Effector memory CD8-positive, alpha-beta T cell (primary cell): ENCODE measurements at regions not wholly inside any gene's neighbourhood (a gene's known extent, or its start where the extent isn't known, plus 50 kb on each side); places are given as distances from the start of the nearest gene placed in this dataset.

Experiments
- ATAC-seq: fragments of 150-1000 bp; cut with Tn5 transposase; replicated peaks from 2 replicates; pipeline ENCODE4 v1.10.0; 2021; ENCODE audit warnings: mild to moderate bottlenecking, moderate library complexity
- DNase-seq, 3 experiments: peaks; one replicate each; pipeline ENCODE4 v3.0.0; 2021
- H3K27ac Mint-ChIP-seq, 2 donors: one replicate each; pipeline ENCODE4 v1.8.0; 2022; ENCODE audit warnings: mild to moderate bottlenecking in 2 of 2, mixed read lengths in 2 of 2, moderate library complexity in 2 of 2
- H3K27me3 Mint-ChIP-seq, 2 donors: one replicate each; pipeline ENCODE4 v1.8.0; 2022; ENCODE audit warnings: mixed read lengths in 2 of 2
- H3K36me3 Mint-ChIP-seq: one replicate; pipeline ENCODE4 v1.8.0; 2022; ENCODE audit warnings: mild to moderate bottlenecking, moderate library complexity, mixed read lengths; ENCODE audit not compliant: insufficient read depth
- H3K4me1 Mint-ChIP-seq, 2 donors: one replicate each; pipeline ENCODE4 v1.8.0; 2022; ENCODE audit warnings: low read depth in 2 of 2, mixed read lengths in 2 of 2
- H3K4me3 Mint-ChIP-seq, 2 donors: one replicate each; pipeline ENCODE4 v1.8.0; 2022; ENCODE audit warnings: mild to moderate bottlenecking in 2 of 2, mixed read lengths in 2 of 2, moderate library complexity in 2 of 2
- H3K9me3 Mint-ChIP-seq, 2 donors: one replicate each; pipeline ENCODE4 v1.8.0; 2022; ENCODE audit warnings: mixed read lengths in 2 of 2

DNA sequence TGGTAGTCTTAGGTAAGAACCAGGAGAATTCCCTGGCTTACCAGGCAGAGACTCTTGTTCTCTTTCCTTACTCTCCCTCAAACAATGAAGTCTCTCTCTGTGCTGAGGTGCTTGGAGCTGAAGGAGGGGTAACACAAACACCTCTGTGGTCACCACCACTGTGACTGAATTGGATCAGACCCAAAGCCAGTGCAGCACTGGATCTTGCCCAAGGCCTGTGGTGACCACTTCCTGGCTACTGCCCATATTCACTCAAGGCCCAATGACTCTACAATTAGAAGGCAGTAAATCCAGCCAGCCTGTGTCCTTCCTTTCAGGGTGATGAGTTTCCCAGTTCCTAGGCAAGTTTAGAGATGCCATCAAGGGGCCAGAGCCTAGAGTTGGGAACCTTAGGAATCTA is 706.8 kb downstream of the SLC4A3 start:
- Mint-ChIP-seq H3K36me3 (no peaks in the 10 kb centered on the region), H3K4me3 (no peak overlapping the region), H3K27me3 (no peaks in the 10 kb centered on the region), H3K27ac (no peak overlapping the region), H3K4me1 (no peaks in the 10 kb centered on the region), H3K9me3 (peaks cover 1 to 15% of the 10 kb centered on the region in 2 donors)
- DNase-seq (no peak), ATAC-seq (no peak)

DNA sequence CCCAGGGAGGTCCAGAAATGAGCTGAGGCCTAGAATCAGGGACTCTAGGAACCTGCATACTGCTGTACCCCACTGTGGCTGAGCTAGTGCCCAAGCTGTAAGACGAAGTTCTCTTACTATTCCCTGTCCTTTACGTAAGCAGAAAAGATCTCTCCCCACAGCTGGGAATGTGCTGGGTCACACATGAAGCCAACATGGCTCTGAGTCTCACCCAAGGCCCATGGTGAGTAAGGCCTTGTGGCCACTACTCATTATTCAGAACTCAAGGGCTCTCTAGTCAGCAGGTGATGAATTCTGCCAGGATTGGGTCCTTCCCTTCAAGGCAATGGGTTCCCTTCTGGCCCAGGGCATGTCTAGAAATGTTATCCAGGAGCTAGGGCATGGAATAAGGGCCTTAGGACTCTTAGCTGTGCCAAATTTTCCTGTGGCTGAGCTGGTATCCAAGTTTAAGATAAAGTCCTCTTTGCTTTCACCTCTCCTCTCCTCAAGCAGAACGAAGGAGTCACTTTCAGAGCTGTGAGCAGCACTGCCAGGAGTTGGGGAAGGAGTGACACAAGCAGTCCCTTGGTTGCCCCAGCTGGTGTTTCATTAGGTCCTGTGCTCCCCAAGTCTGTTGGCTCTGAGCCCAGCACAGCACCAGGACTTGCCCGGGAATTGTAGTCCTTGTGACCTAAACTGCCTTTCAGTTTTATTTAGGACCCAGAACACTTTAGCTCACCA is 707.6 kb downstream of the SLC4A3 start:
- no peaks in the 10 kb centered on the region for H3K4me1 Mint-ChIP-seq
- H3K27me3 Mint-ChIP-seq, result no peaks in the 10 kb centered on the region

GRCh38 chr2:220335591-220335915 is 708.1 kb downstream of the SLC4A3 start:
- DNase-seq, result no peak
- ATAC-seq, result no peak
- no peaks in the 10 kb centered on the region for H3K27me3 Mint-ChIP-seq
- no peaks in the 10 kb centered on the region for H3K4me1 Mint-ChIP-seq
- H3K27ac Mint-ChIP-seq, result no peak overlapping the region
- peaks cover 1 to 15% of the 10 kb centered on the region in 2 donors for H3K9me3 Mint-ChIP-seq
- H3K36me3 Mint-ChIP-seq, result no peaks in the 10 kb centered on the region
- no peak overlapping the region for H3K4me3 Mint-ChIP-seq

More for the DNA sequence above, 707.6 kb downstream of the SLC4A3 start:
- no peak for DNase-seq
- no peak for ATAC-seq
- Mint-ChIP-seq H3K9me3 (peaks cover 1 to 15% of the 10 kb centered on the region in 2 donors), H3K4me3 (no peak overlapping the region), H3K36me3 (no peaks in the 10 kb centered on the region), H3K27ac (no peak overlapping the region)

DNA sequence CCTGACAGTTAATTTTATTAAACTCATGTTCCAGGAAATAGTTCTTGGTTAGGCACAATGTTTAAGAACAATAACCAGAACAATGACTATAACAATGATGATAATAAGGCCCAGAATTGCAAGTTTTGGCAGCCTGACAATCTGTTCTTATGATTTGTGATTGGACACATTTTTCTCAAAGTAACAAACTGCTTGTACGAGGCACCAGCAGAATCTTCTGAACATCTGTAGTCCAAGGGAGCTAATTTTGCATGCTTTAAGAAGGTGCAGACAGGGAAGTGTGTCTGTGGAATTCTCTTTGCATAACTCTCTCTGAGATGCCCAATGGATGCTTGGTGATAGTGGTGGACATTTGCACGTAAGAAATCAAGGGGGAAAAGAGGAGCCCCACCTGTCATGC is 709.3 kb downstream of the SLC4A3 start:
- DNase-seq (no peak), ATAC-seq (no peak)
- no peaks in the 10 kb centered on the region for H3K4me1 Mint-ChIP-seq
- no peak overlapping the region for H3K27ac Mint-ChIP-seq
- peaks cover 3 to 15% of the 10 kb centered on the region in 2 donors for H3K9me3 Mint-ChIP-seq
- no peak overlapping the region for H3K4me3 Mint-ChIP-seq
- no peaks in the 10 kb centered on the region for H3K27me3 Mint-ChIP-seq
- no peaks in the 10 kb centered on the region for H3K36me3 Mint-ChIP-seq

GRCh38 chr2:220337611-220338440 is 710.4 kb downstream of the SLC4A3 start:
- Mint-ChIP-seq H3K36me3 (no peaks in the 10 kb centered on the region), H3K4me3 (no peak overlapping the region), H3K4me1 (no peaks in the 10 kb centered on the region), H3K9me3 (peaks cover 3 to 15% of the 10 kb centered on the region in 2 donors), H3K27ac (no peak overlapping the region), H3K27me3 (no peaks in the 10 kb centered on the region)
- ATAC-seq (no peak), DNase-seq (no peak)

DNA sequence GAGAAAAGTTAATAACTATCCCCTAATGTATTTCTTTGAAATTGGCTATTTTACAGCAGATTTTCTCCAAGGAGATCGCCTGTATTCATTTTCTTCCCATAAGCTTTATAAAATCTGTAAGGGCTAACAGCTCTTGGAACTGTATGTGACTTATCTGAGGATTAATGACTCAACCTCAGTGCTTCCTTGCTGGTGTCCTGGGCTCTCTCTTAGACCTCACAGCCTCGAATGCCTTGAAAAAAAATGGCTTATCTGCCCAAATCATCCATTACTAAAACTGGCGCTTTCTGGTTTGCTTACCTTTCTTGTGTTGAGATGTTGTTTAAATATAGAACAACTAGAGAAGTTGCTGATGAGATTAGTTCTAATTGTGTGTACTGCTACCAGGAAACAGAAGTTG is 713.6 kb downstream of the SLC4A3 start:
- Mint-ChIP-seq H3K9me3 (peaks cover 5 to 7% of the 10 kb centered on the region in 2 donors), H3K36me3 (no peaks in the 10 kb centered on the region), H3K4me3 (no peak overlapping the region), H3K27ac (no peak overlapping the region), H3K27me3 (no peaks in the 10 kb centered on the region), H3K4me1 (no peaks in the 10 kb centered on the region)
- no peak for ATAC-seq
- DNase-seq, result no peak

DNA sequence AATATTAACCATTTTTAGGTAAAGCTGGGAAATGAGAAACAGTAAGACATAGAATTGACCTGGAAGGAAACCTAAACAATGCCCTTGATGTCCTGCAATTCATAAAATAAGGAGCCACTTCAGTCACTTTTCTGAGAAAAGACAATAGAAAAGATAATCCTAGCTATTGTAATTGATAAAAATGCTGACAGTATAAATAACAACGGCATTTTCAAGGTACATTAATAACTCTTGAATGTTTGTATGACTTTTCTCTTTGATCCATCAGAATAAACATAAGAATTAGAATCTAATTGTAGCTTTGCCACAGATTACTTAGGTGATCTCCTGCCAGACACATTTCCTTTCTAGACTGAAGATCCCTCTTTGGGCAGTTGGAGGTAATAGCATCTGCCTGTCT is 719.5 kb downstream of the SLC4A3 start:
- Mint-ChIP-seq H3K27me3 (no peaks in the 10 kb centered on the region), H3K4me1 (no peaks in the 10 kb centered on the region), H3K36me3 (no peaks in the 10 kb centered on the region), H3K9me3 (peaks cover 0 to 2% of the 10 kb centered on the region in 2 donors), H3K4me3 (no peak overlapping the region), H3K27ac (no peak overlapping the region)
- no peak for DNase-seq
- ATAC-seq, result no peak

DNA sequence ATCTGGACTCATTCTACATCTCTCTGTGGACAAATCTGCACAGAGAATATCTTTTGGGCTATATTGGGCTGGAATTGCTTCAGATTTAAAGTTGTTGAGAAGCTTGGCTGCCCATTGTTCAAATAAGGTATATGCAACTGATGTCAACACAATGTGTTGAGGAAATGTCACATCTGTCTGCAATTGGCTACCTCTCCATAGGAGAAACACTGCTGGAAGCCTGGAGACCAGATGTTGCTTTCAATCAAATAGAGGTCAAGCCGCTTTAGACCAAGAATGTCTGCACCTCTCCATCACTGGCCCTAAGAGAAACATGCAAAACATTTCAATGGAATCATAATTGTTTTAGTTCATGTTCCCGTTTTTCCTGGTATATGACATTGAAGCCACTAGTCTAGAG is 720.2 kb downstream of the SLC4A3 start:
- Mint-ChIP-seq H3K27ac (no peak overlapping the region), H3K27me3 (no peaks in the 10 kb centered on the region), H3K4me1 (no peaks in the 10 kb centered on the region), H3K9me3 (peaks cover 0 to 2% of the 10 kb centered on the region in 2 donors), H3K36me3 (no peaks in the 10 kb centered on the region), H3K4me3 (no peak overlapping the region)
- DNase-seq, result no peak
- no peak for ATAC-seq

DNA sequence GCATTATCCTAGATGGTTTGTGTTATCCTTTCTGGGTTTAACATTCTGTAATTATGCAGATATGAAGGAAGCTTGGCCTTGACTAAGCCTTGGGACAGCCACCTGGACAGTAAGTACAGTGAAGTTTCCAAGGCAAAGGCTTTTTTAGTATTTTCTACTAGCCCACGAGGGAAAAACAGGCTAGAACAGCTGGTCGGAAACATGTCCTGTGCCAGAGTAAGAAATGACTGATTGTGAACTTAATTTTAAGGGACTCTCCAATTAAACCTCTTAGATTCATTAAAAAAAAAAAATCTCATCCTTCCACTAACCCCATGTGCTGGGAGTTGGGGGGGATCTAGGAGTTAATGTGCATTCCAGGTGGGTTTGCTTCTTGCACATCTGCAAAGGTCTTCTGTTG is 720.8 kb downstream of the SLC4A3 start:
- Mint-ChIP-seq H3K36me3 (peaks cover under 1% of the 10 kb centered on the region), H3K27me3 (no peaks in the 10 kb centered on the region), H3K9me3 (peaks cover 0 to 2% of the 10 kb centered on the region in 2 donors), H3K4me3 (no peak overlapping the region), H3K4me1 (no peaks in the 10 kb centered on the region), H3K27ac (no peak overlapping the region)
- DNase-seq (no peak), ATAC-seq (no peak)

GRCh38 chr2:220353897-220354296 is 726.5 kb downstream of the SLC4A3 start:
- ATAC-seq, result no peak
- Mint-ChIP-seq H3K4me3 (no peak overlapping the region), H3K27me3 (no peaks in the 10 kb centered on the region), H3K27ac (no peak overlapping the region), H3K9me3 (peaks cover 0 to 4% of the 10 kb centered on the region in 2 donors), H3K36me3 (peaks cover 2% of the 10 kb centered on the region), H3K4me1 (no peaks in the 10 kb centered on the region)
- DNase-seq, result no peak

DNA sequence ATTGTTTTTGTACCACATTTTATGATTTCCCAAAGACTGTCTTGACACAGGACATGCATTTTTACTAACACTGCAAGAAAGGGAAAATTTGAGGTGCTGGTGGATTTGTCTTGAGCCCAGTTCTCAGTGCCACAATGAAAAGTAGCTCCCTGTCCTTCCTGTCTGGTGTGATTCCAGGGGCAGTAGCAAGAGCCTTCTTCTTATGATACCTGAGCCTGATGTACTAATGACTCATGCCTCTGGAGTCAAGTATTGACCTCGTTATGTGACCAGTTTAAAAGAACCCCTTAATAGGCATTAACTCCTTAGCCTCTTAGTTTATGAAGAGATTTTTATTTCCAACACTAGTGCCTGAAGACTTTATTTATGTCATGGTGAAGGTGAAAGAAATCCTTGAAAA is 728.6 kb downstream of the SLC4A3 start:
- no peak for ATAC-seq
- H3K36me3 Mint-ChIP-seq, result peaks cover 2% of the 10 kb centered on the region
- H3K27ac Mint-ChIP-seq, result no peak overlapping the region
- no peak overlapping the region for H3K4me3 Mint-ChIP-seq
- no peaks in the 10 kb centered on the region for H3K4me1 Mint-ChIP-seq
- no peaks in the 10 kb centered on the region for H3K27me3 Mint-ChIP-seq
- DNase-seq, result no peak
- peaks cover 0 to 4% of the 10 kb centered on the region in 2 donors for H3K9me3 Mint-ChIP-seq

GRCh38 chr2:220365023-220365422 is 737.6 kb downstream of the SLC4A3 start:
- no peak overlapping the region for H3K27ac Mint-ChIP-seq
- DNase-seq (no peak), ATAC-seq (no peak)
- H3K27me3 Mint-ChIP-seq, result no peaks in the 10 kb centered on the region
- no peak overlapping the region for H3K4me3 Mint-ChIP-seq
- H3K9me3 Mint-ChIP-seq, result peaks cover 5% of the 10 kb centered on the region in 2 donors
- H3K36me3 Mint-ChIP-seq, result no peaks in the 10 kb centered on the region
- no peaks in the 10 kb centered on the region for H3K4me1 Mint-ChIP-seq

- Mint-ChIP-seq H3K27ac (no peak overlapping the region), H3K4me3 (no peak overlapping the region), H3K27me3 (no peaks in the 10 kb centered on the region), H3K36me3 (no peaks in the 10 kb centered on the region), H3K4me1 (no peaks in the 10 kb centered on the region), H3K9me3 (peaks cover 5 to 7% of the 10 kb centered on the region in 2 donors)
- no peak for DNase-seq
- ATAC-seq, result no peak
Measured at GRCh38 chr2:220366765-220367164, 739.3 kb downstream of the SLC4A3 start.

- H3K36me3 Mint-ChIP-seq, result no peaks in the 10 kb centered on the region
- no peaks in the 10 kb centered on the region for H3K4me1 Mint-ChIP-seq
- no peak for DNase-seq
- no peak overlapping the region for H3K4me3 Mint-ChIP-seq
- ATAC-seq, result no peak
- no peaks in the 10 kb centered on the region for H3K27me3 Mint-ChIP-seq
- H3K9me3 Mint-ChIP-seq, result peaks cover 5 to 7% of the 10 kb centered on the region in 2 donors
- no peak overlapping the region for H3K27ac Mint-ChIP-seq
Measured at GRCh38 chr2:220370764-220371163, 743.3 kb downstream of the SLC4A3 start.
